HepG2 (cell line): ENCODE measurements at regions not wholly inside any gene's neighbourhood (a gene's known extent, or its start where the extent isn't known, plus 50 kb on each side); places are given as distances from the start of the nearest gene placed in this dataset.

Experiments
- AKNA ChIP-seq: sonication (generic); formaldehyde crosslinking; IDR thresholded peaks from 2 replicates; pipeline ENCODE4 v1.4.0; 2020; ENCODE audit warnings: missing genetic modification reagents, borderline replicate concordance
- GLI4 ChIP-seq: sonication (generic); formaldehyde crosslinking; IDR thresholded peaks from 2 replicates; pipeline ENCODE4 v1.5.1; 2020; ENCODE audit warnings: missing genetic modification reagents, mild to moderate bottlenecking, moderate library complexity, borderline replicate concordance
- MBD4 ChIP-seq: IDR thresholded peaks from 2 replicates; pipeline ENCODE4 v1.6.1; 2012; ENCODE audit warnings: low read length, inconsistent platforms, borderline replicate concordance
- MLXIP ChIP-seq: sonication (generic); formaldehyde crosslinking; IDR thresholded peaks from 2 replicates; pipeline ENCODE4 v1.9.0; 2021; ENCODE audit warnings: missing genetic modification reagents, borderline replicate concordance
- MTF1 ChIP-seq: sonication (generic); formaldehyde crosslinking; IDR thresholded peaks from 2 replicates; pipeline ENCODE4 v1.5.0; 2020; ENCODE audit warnings: missing genetic modification reagents
- MYC ChIP-seq: sonication (generic); formaldehyde crosslinking; IDR thresholded peaks from 2 replicates; pipeline ENCODE4 v1.9.0; 2021; ENCODE audit warnings: missing genetic modification reagents, borderline replicate concordance
- NFE2L1 ChIP-seq: sonication (generic); formaldehyde crosslinking; IDR thresholded peaks from 2 replicates; pipeline ENCODE4 v1.4.0; 2020; ENCODE audit warnings: missing genetic modification reagents, mild to moderate bottlenecking, borderline replicate concordance
- SP4 ChIP-seq: sonication (generic); formaldehyde crosslinking; IDR thresholded peaks from 2 replicates; pipeline ENCODE4 v1.8.1; 2023; ENCODE audit warnings: mild to moderate bottlenecking, missing genetic modification reagents
- TAF1 ChIP-seq: sonication (generic); formaldehyde crosslinking; IDR thresholded peaks from 2 replicates; pipeline ENCODE4 v1.4.0; 2020; ENCODE audit warnings: missing genetic modification reagents
- ZBTB10 ChIP-seq: sonication (generic); formaldehyde crosslinking; IDR thresholded peaks from 2 replicates; pipeline ENCODE4 v1.4.0; 2020; ENCODE audit warnings: missing genetic modification reagents, borderline replicate concordance
- ZBTB2 ChIP-seq: sonication (generic); formaldehyde crosslinking; IDR thresholded peaks from 2 replicates; pipeline ENCODE4 v1.8.0; 2022; ENCODE audit warnings: low read depth, missing genetic modification reagents
- ZFP36L1 ChIP-seq: sonication (generic); formaldehyde crosslinking; IDR thresholded peaks from 2 replicates; pipeline ENCODE4 v1.8.0; 2022; ENCODE audit warnings: mild to moderate bottlenecking, missing genetic modification reagents, moderate library complexity
- ZNF224 ChIP-seq: sonication (generic); formaldehyde crosslinking; IDR thresholded peaks from 2 replicates; pipeline ENCODE4 v1.5.0; 2020; ENCODE audit warnings: mild to moderate bottlenecking, missing genetic modification reagents
- ZNF280B ChIP-seq: sonication (generic); formaldehyde crosslinking; IDR thresholded peaks from 2 replicates; pipeline ENCODE4 v1.5.0; 2020; ENCODE audit warnings: missing genetic modification reagents, mild to moderate bottlenecking, borderline replicate concordance
- ZNF530 ChIP-seq: sonication (generic); formaldehyde crosslinking; IDR thresholded peaks from 2 replicates; pipeline ENCODE4 v1.5.0; 2020; ENCODE audit warnings: low read depth, mild to moderate bottlenecking, missing genetic modification reagents
- ZNF619 ChIP-seq: sonication (generic); formaldehyde crosslinking; IDR thresholded peaks from 2 replicates; pipeline ENCODE4 v1.4.0; 2020; ENCODE audit warnings: mild to moderate bottlenecking, missing genetic modification reagents

- TF ChIP-seq MYC (CRISPR knock-in tag) (no peak), ZNF530 (CRISPR knock-in tag) (no peak), GLI4 (CRISPR knock-in tag) (no peak), AKNA (CRISPR knock-in tag) (no peak; the same call in 1 of the 2 replicates), MLXIP (CRISPR knock-in tag) (no peak), ZFP36L1 (CRISPR knock-in tag) (no peak), ZBTB2 (CRISPR knock-in tag) (no peak), ZBTB10 (CRISPR knock-in tag) (no peak), SP4 (no peak), ZNF619 (no peak), MTF1 (CRISPR knock-in tag) (no peak), TAF1 (CRISPR knock-in tag) (no peak), ZNF280B (CRISPR knock-in tag) (no peak), NFE2L1 (CRISPR knock-in tag) (no peak), ZNF224 (no peak), MBD4 (no peak)
These were observed 183.6 kb upstream of the G2E3 start (continued) for GRCh38 chr14:30375296-30375892.
